H1 (cell line): ENCODE measurements at regions not wholly inside any gene's neighbourhood (a gene's known extent, or its start where the extent isn't known, plus 50 kb on each side); places are given as distances from the start of the nearest gene placed in this dataset.

ENCODE experiments used
- NANOG ChIP-seq: IDR thresholded peaks from 2 replicates; pipeline ENCODE4 v1.6.1; 2011; ENCODE audit warnings: low read length, low read depth, mild to moderate bottlenecking, inconsistent platforms; ENCODE audit not compliant: insufficient read depth, poor library complexity, severe bottlenecking
- TEAD4 ChIP-seq: IDR thresholded peaks from 2 replicates; pipeline ENCODE4 v1.6.1; 2012; ENCODE audit warnings: low read depth, low read length, inconsistent platforms, mixed read lengths

- TF ChIP-seq TEAD4 (no peak), NANOG (no peak)
Observed at GRCh38 chr3:187975561-187976364, 178.2 kb upstream of the LPP start.
